GM19467 (cell line): ENCODE measurements at regions not wholly inside any gene's neighbourhood (a gene's known extent, or its start where the extent isn't known, plus 50 kb on each side); places are given as distances from the start of the nearest gene placed in this dataset.

Experiments
- ATAC-seq: cut with Tn5 transposase; IDR thresholded peaks from one replicate; pipeline ENCODE4 v1.9.1; 2021; ENCODE audit warnings: mild to moderate bottlenecking, moderate library complexity; ENCODE audit not compliant: unreplicated experiment

DNA sequence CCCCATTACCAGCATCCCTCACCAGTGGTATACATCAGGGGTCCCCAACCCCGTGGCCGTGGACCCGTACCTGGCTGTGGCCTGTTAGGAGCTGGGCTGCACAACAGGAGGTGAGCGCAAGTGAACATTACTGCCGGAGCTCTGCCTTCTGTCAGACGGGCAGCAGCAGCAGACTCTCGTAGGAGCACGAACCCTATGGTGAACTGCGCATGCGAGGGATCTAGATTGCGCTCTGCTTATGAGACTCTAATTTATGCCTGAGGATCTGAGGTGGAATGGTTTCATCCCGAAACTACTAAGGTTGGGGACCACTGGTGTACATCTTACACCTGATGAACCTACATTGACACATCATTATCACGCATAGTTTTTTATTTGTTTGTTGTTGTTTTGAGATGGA lies 52.8 kb upstream of the DHX15 start:
- no peak for ATAC-seq

DNA sequence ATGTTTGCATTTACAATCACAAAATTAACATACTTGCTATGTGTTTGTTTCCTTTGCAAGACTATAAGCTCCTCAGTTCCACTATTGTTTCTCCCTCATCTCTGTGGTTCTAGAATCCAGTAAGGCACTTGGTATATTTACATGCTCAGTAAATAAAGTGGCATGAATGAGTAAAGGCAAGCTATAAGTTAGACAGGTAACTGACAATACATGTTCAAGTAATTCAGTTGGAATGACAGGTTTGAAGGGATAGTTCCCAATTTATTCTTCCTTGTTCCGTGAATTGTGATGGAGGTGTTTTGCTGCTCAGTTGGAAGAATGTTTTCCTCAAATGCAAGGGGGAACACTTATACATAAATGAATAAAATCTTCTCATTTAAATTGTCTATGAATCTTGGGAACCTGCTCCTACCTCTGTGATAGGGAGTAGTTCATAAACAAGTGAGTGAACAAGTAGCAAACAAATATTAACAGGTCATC lies 54.1 kb upstream of the DHX15 start:
- no peak for ATAC-seq

DNA sequence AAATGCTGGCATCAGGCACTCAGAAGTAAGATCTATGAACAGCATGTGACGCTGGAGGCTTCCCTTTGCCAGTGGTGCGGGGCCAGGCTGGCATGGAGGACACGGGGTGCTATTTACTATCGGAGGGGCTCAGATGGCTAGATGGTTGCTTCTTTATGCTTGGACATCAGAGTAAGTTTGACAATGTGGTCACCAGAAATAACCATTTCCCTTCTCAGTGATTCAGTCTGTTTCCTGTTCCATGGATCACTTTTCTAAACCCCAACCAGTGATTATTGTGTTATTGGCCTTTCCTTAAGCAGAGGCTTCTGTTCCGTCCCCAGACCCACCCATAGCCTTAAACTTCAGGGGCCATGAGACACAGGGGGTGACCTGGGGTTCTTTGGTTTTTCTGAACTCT lies 55.4 kb upstream of the DHX15 start:
- no peak for ATAC-seq

DNA sequence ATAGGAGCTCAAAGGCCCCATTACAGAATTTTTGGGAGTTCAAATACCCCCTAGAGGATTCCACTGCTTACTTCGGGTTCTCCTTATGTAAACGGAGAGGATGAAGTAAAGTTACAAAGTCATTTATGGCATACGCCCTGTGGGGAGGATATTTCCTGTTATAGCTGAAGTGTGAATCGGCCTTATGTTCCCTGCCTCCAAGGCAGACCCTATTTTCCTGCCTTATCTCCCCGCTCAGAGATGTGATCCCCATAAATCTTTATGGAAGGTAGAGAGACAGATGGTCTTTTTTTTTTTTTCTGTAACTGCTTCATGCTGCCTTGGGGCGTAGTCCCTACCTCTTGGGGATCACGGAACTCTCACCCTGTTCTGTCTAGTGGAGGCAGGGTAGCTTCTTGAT lies 56.0 kb upstream of the DHX15 start:
- ATAC-seq: no peak

DNA sequence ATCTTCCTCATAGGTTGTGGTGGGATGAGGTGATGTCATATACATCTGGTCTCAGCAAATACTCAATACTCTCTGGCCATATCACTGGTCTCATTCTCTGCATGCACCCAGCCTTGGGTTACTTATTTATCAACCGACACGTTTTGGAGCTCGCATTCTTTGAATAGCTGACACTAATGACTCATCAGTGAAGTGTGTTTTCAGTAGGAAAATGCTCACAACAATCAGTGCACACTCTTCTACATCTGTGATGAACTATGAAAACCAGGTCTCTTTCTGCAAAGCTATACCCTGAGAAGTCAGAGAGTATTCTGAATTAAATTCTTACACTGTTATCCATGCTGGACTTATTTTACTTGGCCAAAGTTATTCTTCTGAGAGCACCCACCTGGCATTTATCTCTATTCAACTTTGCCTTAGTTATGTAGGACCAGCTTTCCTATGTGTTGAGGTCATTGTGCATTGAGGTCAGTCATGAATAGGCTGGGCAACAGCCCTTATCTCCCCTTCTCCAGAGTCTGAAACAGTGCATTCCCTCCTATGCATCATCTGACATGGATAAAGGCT lies 58.7 kb upstream of the DHX15 start:
- ATAC-seq: no peak

DNA sequence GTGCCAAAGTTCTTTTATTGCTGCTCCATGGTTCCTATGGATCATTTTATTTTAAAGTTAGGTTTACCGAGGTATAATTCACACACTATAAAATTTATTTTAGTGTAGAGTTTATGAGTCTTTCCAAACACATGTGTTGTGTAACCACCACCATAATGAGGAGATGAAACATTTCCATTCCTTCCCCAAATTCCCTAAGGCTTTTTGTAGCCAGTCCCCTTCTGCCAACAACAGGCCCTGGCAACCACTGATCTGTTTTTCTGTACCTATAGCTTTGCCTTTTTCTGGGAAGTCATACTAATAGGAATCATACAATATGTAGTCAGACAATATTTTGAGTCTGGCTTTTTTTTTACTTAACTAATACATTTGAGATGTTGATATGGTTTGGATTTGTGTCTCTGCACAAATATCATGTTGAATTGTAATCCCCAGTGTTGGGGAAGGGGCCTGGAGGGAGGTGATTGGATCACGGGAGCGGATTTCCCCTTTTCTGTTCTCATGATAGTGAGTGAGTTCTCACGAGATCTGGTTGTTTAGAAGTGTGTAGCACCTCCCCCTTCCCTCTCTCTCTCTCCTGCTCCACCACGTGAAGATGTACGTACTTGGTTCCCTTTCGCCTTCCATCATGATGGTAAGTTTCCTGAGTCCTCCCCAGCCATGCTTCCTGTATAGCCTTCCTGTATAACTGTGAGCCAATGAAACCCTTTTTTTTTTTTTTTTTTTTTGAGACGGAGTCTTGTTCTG lies 59.6 kb upstream of the DHX15 start:
- ATAC-seq: no peak

DNA sequence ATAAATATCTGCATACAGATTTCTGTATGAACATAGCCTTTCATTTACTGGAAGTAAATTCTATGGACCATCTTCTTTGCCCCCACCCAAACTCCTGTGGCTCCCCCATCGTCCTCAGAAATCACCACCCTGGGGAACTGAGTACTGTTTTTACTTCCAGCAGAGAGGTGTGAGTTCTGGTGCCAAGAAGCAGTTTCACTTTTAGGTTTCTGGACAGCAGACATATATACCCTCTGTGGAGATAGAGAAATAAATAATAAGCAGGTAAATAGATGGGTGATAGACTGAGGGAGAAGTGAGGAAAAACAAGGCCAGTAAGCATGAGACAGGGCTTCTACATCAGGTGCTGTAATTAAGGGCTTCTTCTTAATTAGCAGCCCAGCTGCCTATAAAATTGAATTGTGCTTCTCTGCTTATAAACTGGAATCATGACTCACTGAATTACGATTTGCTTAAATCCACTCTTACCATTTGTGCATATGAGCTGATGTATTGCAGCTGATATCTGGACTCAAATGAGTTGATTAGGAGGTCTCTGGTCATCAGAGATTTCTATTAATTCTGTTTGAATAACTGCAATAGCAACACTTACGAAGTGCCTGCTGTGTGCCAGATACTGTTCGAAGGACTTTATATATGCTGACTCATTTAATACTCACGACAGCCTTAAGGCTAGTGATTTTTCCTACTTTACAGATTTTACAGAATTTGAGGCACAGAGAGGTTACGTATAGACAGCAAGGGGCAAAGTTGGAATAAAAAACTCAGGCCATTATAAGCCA lies 60.8 kb upstream of the DHX15 start:
- ATAC-seq: no peak

DNA sequence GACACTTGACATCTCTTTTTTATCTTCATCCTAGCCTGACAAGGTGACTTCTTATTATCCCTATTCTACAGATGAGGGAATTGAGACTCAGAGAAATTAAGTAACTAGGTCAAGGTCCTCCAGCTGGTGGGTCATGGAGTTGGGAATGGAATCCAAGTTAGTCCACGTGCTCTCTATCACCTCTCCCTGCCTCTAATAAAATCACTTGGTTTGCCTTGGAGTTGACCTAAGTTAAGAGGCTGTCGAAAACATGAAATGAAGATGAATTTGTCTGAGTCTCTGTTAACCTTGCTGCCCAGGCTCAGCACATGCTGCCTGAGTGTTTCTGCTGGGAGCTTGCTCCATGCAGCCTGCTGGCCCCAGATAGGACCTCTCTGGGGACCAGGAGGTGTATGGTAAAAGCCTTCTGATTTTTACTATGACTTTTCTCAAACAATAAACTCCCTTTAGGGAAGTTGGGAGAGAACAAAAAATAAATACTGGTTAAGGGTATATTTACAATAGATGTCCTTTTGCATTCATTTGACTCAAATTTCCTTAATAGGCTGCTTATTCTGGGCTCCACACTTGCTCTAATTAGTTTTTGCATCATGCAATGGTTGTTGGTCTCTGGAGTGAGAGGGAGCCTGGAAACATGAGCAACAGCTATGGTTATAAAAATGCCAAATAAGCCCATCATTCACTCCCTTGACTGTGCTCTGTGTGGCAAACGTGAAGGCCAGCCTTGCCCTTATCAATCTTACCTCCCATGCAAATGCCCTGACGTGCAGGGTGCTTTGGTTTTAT lies 61.6 kb upstream of the DHX15 start:
- ATAC-seq: no peak

DNA sequence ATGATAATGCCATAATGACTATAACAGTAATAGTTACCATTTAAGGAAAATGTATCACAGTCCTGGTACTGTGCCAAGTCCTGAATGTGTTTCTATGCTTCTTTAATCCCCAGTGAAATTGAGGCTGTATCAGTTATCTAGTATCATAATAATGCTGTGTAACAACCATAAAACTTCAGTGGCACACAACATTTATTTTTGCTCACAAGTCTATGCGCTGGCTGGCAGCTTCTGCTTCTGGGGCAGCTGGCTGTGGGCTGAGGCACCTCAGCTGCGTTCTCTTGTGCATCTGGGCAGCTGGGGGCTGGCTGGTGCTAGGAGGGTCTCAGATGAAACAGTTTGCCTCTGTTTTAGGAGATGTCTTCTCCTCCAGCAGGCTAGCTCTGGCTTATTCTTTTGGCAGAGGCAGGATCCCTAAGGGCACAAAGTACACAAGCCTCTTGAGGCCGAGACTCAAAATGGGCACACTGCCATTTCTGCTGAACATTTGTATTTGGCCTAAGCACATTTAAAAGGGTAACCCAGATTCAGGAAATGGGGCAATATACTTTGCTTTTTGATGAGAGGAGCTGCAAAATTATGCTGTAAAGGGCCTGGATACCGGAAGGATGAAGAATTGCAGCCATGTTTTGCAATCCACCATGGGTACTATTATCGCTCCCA lies 62.6 kb upstream of the DHX15 start:
- ATAC-seq: no peak

DNA sequence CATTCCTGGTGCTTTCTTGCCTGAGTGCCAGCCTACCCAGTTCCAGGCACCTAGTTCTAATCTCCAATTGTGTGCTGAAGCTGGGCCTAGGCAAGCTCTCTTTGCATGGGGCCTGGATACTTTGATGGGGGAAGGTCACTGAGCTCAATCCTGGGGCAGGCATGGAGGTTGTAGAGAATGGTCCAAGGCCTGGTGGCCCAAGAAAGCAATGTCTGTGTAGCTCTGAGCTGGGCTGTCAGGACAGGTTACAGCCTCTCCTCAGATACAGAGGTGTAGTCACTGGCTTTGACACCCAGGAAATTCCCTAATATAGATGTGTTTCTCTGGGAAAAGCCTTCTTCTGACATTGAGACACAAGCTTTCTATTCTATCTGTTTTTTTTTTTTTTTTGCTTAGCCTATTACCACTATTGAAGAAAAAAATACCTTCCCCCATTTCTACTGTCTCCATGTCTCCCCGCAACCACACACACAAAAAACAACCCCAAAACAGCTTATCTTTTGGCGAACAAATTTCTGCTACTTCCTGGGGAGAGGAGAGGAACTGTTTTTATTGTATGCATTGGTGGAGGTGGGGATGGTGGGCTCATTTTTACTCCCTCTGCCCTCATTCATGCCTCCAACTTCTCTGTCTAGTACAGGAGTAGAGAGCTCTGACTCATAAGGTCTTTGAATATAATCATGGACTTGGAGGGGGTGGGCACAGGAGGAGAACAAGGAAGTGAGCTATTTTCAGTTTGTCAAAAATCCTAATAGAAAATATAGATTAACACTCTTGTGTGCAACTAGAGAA lies 66.7 kb upstream of the DHX15 start:
- ATAC-seq: no peak

DNA sequence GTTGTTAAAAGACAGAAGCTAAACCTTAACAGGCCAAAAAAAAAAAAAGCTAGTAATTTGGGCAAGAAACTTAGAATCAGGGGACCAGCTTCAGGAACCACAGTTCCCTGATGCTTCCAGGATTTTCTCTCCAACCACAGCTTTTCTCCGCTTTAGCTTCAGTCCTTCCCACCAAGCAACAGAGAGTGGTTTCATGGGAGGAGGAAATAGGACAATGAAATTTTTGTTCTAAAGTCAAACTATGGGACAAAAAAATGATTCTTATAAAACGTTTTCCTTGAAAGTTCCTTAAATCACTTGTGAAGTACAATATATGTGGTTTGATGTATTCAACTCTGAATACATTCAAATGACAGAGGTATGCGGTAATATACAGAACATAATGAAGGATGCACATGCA lies 71.0 kb upstream of the DHX15 start:
- no peak for ATAC-seq

DNA sequence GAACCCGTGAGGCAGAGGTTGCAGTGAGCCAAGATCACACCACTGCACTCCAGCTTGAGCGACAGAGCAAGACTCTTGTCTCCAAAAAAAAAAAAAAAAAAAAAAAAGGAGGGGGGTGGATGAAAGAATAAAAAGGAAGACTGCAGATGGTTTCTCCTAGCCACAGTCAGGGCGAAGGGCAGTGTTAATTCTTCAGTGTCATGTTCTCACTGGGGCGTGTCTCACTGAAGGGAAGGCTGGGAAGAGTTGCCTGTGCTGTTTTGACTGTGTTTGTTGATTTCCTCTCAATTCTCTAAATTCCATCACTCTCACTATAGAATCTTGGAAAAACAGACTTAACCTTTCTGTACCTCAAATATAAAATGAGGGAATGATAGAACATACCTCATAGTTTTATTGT lies 71.6 kb upstream of the DHX15 start:
- no peak for ATAC-seq

DNA sequence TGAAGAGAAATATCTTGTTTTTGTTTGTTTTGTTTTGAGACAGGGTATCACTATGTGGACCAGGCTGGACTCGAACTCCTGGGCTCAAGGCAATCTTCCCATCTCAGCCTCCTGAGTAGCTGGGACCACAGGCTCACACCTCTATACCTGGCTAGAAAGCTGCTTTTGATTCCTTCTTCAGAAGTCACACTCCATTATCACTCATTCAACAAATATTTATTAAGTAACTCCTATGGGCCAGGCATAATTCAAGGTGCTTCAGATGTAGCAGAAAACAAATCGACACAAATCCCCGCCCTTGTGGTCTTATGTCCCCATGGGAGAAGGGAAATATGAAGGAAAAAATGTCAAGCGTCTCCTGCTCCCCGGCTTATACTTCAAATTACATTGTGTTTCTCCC lies 72.6 kb upstream of the DHX15 start:
- no peak for ATAC-seq

DNA sequence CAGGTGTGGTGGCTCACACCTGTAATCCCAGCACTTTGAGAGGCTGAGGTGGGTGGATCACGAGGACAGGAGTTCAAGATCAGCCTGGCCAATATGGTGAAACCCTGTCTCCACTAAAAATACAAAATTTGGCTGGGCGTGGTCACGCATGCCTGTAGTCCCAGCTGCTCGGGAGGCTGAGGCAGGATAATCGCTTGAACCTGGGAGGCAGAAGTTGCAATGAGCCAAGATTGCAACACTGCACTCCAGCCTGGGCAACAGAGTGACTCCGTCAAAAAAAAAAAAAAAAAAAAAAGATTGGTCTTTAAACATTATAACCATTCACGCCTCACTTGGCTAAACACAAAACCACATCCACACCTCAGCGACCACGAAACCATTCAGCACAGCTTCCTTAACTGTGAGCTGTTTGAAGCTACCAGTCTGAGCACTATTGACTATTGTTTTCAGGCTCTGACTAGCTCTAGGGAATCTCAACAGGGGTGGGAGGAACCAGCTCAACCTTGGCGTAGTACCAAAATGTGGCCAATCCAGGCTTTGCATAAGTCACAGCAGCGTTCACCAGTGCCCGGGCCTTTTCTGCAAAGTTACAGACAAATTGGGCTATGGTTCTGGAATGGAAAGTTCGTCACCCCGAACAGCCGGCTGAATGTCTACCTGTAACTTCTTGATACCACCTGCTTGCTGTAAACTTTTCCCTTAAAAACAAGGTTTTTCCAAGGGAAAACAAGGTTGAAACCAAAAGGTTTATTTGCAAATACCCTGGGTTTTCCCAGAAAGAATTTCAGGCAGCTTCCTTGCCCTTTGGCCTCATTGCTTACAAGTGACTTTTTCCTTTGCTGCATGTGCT lies 73.6 kb upstream of the DHX15 start:
- peak; percentile 97 for ATAC-seq

DNA sequence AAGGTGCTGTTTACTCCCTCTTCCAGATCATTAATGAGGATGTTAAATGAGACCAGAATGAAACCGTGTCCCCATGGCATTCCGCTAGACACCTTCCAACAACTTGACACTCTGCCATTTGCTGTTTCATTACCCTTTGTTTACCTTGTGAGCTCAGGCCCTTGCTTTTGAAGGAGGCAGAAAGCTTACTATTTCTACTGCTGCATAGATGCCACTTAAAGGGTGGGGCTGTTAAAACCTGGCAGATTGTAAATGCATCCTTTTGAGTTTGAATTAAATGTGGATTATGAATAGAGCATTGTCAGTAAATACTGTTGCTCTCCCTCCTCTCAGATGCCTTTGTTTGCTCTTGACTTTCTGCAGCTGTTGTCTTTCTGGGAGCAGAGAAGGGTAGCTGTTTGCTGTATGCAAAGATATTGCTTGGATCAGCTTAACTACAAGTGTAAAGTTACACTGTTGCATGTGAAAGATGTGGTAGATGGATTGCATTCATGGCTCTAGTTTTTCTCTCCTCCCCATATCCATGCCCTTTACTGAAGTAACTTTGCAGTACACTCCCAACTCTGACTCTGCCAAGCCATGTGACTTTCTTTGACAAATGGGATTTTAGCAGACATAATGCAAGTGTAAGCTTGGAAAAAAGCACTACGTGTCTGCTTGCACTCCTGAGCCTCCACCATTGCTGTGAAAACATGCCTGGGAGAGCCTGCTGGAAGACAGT lies 75.0 kb upstream of the DHX15 start:
- no peak for ATAC-seq

DNA sequence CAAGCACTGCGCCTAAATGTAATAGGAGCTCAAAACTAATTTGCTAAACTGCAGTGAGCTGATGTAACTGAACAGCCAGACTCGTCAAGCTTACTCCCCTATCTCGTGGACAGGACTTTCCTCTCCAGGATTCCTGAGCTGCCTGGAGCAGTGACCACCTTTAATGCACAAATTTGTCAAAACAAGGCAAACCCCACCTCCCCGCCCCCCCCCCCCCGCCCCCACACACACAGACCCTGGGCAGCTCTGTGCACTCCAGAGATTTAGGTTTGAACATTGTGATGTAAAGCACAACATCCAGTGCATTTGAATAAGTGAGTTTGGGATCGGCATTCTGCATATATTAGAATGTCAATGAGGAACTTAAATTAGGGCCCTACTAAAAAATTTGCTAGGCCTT lies 77.7 kb upstream of the DHX15 start:
- no peak for ATAC-seq

DNA sequence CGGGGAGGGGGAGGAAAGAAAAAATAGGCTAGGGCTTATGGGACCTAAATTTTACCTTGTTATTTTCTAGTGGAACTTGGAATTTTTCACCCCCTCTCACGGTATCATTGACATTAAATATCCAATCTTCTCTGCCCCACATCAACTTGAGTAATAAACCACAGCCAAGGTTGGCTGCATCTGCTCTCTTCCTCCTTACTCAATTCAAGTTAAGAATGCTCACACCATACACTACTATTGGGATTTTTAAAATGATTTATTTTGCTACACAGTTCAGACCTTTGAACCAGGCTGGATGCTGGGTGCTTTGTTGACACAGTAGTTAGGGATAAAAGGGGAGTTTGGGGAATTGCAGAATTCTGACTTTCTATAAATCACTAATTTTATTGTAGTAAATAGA lies 78.2 kb upstream of the DHX15 start:
- ATAC-seq: no peak

DNA sequence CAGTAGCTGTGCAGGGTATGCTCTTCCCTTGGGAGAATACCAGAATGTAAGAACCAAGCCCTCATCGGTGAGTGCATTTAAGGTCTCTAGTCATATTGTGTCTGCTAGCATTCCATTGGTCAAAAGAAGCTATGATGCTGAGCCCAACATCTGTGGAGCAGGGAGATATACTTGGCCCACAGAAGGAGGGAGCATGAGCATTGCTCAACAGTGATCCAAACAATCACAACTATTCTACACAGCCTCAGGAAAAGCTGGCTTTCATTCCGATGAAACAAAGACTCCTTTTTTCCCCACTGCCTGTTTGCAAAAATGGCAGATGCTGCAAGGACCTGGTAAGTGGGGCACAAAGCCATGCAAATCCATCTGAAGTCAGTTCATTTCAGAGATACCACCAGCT lies 80.6 kb upstream of the DHX15 start:
- no peak for ATAC-seq
